Small intestine (tissue), 7 donors: ENCODE measurements at regions not wholly inside any gene's neighbourhood (a gene's known extent, or its start where the extent isn't known, plus 50 kb on each side); places are given as distances from the start of the nearest gene placed in this dataset.

Experiments
- DNase-seq, 2 donors: peaks; one replicate each; pipeline versions ENCODE4 v3.0.0 to v3.0.0-alpha.2; 2013
- FAIRE-seq: peaks from 2 replicates; lab custom pipeline; 2012; peaks lifted over from hg19 to GRCh38; lab: Jason Lieb, UNC
- H3K27ac ChIP-seq, 3 donors: one replicate each; pipeline ENCODE4 v1.5.1; 2013; ENCODE audit warnings: low read length in 2 of 3, mild to moderate bottlenecking in 2 of 3, control low read depth in 1 of 3, inconsistent platforms in 1 of 3, low read depth in 1 of 3, moderate library complexity in 1 of 3
- H3K27me3 ChIP-seq, 3 donors: one replicate each; pipeline ENCODE4 v1.6.1; 2013; ENCODE audit warnings: low read length in 3 of 3, inconsistent platforms in 1 of 3; ENCODE audit not compliant: control insufficient read depth in 3 of 3, insufficient read depth in 3 of 3
- H3K36me3 ChIP-seq, 3 donors: one replicate each; pipeline ENCODE4 v1.6.1; 2013; ENCODE audit warnings: low read length in 3 of 3, inconsistent platforms in 1 of 3, low read depth in 1 of 3, mild to moderate bottlenecking in 1 of 3, moderate library complexity in 1 of 3; ENCODE audit not compliant: control insufficient read depth in 3 of 3, insufficient read depth in 2 of 3
- H3K4me1 ChIP-seq, 3 donors: one replicate each; pipeline ENCODE4 v1.6.1; 2013; ENCODE audit warnings: low read length in 2 of 3, inconsistent platforms in 1 of 3, low read depth in 1 of 3, mild to moderate bottlenecking in 1 of 3, moderate library complexity in 1 of 3; ENCODE audit not compliant: control insufficient read depth in 3 of 3, insufficient read depth in 2 of 3
- H3K4me3 ChIP-seq, 3 donors: one replicate each; pipeline ENCODE4 v1.5.1; 2013; ENCODE audit warnings: low read length in 3 of 3, control low read depth in 1 of 3, inconsistent platforms in 1 of 3, low read depth in 1 of 3, mild to moderate bottlenecking in 1 of 3, moderate library complexity in 1 of 3
- H3K9me3 ChIP-seq, 2 donors: one replicate each; pipeline ENCODE4 v1.6.1; 2013; ENCODE audit warnings: low read depth in 1 of 2, low read length in 1 of 2; ENCODE audit not compliant: control insufficient read depth in 2 of 2, insufficient read depth in 1 of 2
- WGBS, 3 donors: extraction: QIAGEN DNeasy Blood & Tissue Kit; methylation state at CpG; one replicate each; pipeline ENCODE4 v1.1.7; 2013; 5-methylcytosine and 5-hydroxymethylcytosine counted together
- donor health status: healthy with polysubstance abuse.
- donor health status: control.
- donor health status: control.
- donor health status: Bipolar disorder and iron deficiency.
- donor health status: healthy.

GRCh38 chr6:43911354-43912115, 141.5 kb downstream of the VEGFA start:
- Histone ChIP-seq H3K4me1 (peaks cover 10 to 62% (median 27%) of the 10 kb centered on the region in 3 donors), H3K36me3 (no peaks in the 10 kb centered on the region), H3K27ac (peak overlapping the region in 2 of 3 donors; percentile 56 to 91), H3K27me3 (no peaks in the 10 kb centered on the region), H3K4me3 (no peak overlapping the region), H3K9me3 (no peaks in the 10 kb centered on the region)
- WGBS, 3 donors, result 16 to 51% (median 32%) methylated on average over 8 of the region's 8 CpGs
- FAIRE-seq (no peak), DNase-seq (peak; percentile 80 to 85)

GRCh38 chr6:43910638-43911353, 140.8 kb downstream of the VEGFA start:
- Histone ChIP-seq H3K9me3 (no peaks in the 10 kb centered on the region), H3K27ac (peak overlapping the region in 2 of 3 donors; percentile 56 to 91), H3K4me3 (no peak overlapping the region), H3K36me3 (no peaks in the 10 kb centered on the region), H3K27me3 (no peaks in the 10 kb centered on the region), H3K4me1 (peaks cover 4 to 55% (median 23%) of the 10 kb centered on the region in 3 donors)
- WGBS, 3 donors, result 60 to 67% (median 61%) methylated on average over 6 of the region's 6 CpGs
- no peak for FAIRE-seq
- DNase-seq, result peak in 1 of 2 donors; percentile 69

GRCh38 chr6:43910149-43910637, 140.2 kb downstream of the VEGFA start:
- Histone ChIP-seq H3K4me1 (peaks cover 2 to 49% (median 17%) of the 10 kb centered on the region in 3 donors), H3K9me3 (no peaks in the 10 kb centered on the region), H3K27me3 (no peaks in the 10 kb centered on the region), H3K4me3 (no peak overlapping the region), H3K36me3 (no peaks in the 10 kb centered on the region), H3K27ac (no peak overlapping the region)
- 88 to 100% (median 89%) methylated on average over 1 of the region's 1 CpG for WGBS, 3 donors
- DNase-seq (no peak), FAIRE-seq (no peak)

- 71 to 77% (median 76%) methylated on average over 7 of the region's 7 CpGs for WGBS, 3 donors
- peaks cover 2 to 43% (median 14%) of the 10 kb centered on the region in 3 donors for H3K4me1 ChIP-seq
- no peaks in the 10 kb centered on the region for H3K36me3 ChIP-seq
- no peak overlapping the region for H3K27ac ChIP-seq
- H3K27me3 ChIP-seq, result no peaks in the 10 kb centered on the region
- FAIRE-seq (no peak), DNase-seq (no peak)
- H3K9me3 ChIP-seq, result no peaks in the 10 kb centered on the region
- no peak overlapping the region for H3K4me3 ChIP-seq
These were observed 139.6 kb downstream of the VEGFA start for GRCh38 chr6:43909474-43910148.

GRCh38 chr6:43907789-43908472, 137.9 kb downstream of the VEGFA start:
- DNase-seq, result no peak
- Histone ChIP-seq H3K4me1 (peaks cover 0 to 26% (median 3%) of the 10 kb centered on the region in 3 donors), H3K9me3 (no peaks in the 10 kb centered on the region), H3K36me3 (no peaks in the 10 kb centered on the region), H3K27me3 (no peaks in the 10 kb centered on the region), H3K27ac (no peak overlapping the region), H3K4me3 (no peak overlapping the region)
- 68 to 85% (median 82%) methylated on average over 4 of the region's 4 CpGs for WGBS, 3 donors
- no peak for FAIRE-seq

- Histone ChIP-seq H3K27me3 (no peaks in the 10 kb centered on the region), H3K27ac (no peak overlapping the region), H3K4me1 (peaks cover 0 to 24% (median 1%) of the 10 kb centered on the region in 3 donors), H3K36me3 (no peaks in the 10 kb centered on the region), H3K9me3 (no peaks in the 10 kb centered on the region), H3K4me3 (no peak overlapping the region)
- 87 to 98% (median 93%) methylated on average over 2 of the region's 2 CpGs for WGBS, 3 donors
- FAIRE-seq (no peak), DNase-seq (no peak)
These were observed 137.3 kb downstream of the VEGFA start for GRCh38 chr6:43907312-43907711.

GRCh38 chr6:43904311-43905123, 134.5 kb downstream of the VEGFA start:
- no peaks in the 10 kb centered on the region for H3K27me3 ChIP-seq
- DNase-seq (no peak), FAIRE-seq (no peak)
- H3K9me3 ChIP-seq, result no peaks in the 10 kb centered on the region
- H3K27ac ChIP-seq, result no peak overlapping the region
- no peaks in the 10 kb centered on the region for H3K36me3 ChIP-seq
- no peak overlapping the region for H3K4me3 ChIP-seq
- H3K4me1 ChIP-seq, result peaks cover 0 to 25% (median 0%) of the 10 kb centered on the region in 3 donors
- 79 to 85% (median 80%) methylated on average over 6 of the region's 6 CpGs for WGBS, 3 donors
